ENCODE measurements at regions not wholly inside any gene's neighbourhood (a gene's known extent, or its start where the extent isn't known, plus 50 kb on each side); places are given as distances from the start of the nearest gene placed in this dataset.

- TF ChIP-seq CTCF (IDR thresholded peaks at IDR 0.05 in 8 of 11, conservative IDR thresholded peaks at IDR 0.05 in 3 of 11): no peak
- TF ChIP-seq POLR2AphosphoS5 (IDR thresholded peaks at IDR 0.05): no peak
- no peak for TF ChIP-seq POLR2A (IDR thresholded peaks at IDR 0.05)
Measured at GRCh38 chrX:150036641-150037040, 98.3 kb upstream of the EOLA2 start.

Data from spleen (tissue), 7 donors.